GM10266 (cell line): ENCODE measurements at regions not wholly inside any gene's neighbourhood (a gene's known extent, or its start where the extent isn't known, plus 50 kb on each side); places are given as distances from the start of the nearest gene placed in this dataset.

Experiments
- DNase-seq: peaks from one replicate; pipeline ENCODE4 v3.0.0; 2012; ENCODE audit errors: extremely low spot score
- TF ChIP-seq, protein P1 (sequence below): IDR thresholded peaks from 2 replicates; pipeline ENCODE4 v1.5.1; 2012; ENCODE audit warnings: mild to moderate bottlenecking, low read depth; ENCODE audit not compliant: control insufficient read depth, insufficient read depth; ENCODE audit errors: missing control alignments

DNA sequence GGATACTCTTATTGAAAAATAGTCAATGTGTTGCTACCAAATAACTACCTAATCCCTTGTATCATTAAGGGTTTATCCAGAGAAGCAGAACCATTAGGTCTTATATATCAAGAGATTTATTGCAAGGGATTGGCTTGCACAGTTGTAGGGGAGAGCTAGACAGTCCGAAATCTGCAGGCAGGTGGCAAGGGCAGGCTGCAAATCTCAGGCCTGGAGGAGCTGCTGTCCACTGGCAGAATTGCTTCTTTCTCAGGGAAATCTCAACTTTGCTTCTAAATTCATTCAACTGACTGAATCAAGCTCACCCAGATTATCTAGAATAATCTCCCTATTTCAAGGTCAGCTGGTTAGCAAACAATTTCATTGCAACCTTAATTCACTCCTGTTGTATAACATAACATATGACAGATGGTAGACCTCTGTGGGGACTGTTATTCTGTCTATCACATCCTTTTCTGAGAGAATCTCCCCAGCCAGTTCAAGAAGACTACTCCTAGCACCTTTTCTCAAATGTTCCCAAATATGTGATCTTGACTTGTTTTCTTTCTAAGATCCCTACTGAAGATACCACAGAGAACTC lies 194.2 kb downstream of the NHLRC3 start:
- TF ChIP-seq, protein P1, sequence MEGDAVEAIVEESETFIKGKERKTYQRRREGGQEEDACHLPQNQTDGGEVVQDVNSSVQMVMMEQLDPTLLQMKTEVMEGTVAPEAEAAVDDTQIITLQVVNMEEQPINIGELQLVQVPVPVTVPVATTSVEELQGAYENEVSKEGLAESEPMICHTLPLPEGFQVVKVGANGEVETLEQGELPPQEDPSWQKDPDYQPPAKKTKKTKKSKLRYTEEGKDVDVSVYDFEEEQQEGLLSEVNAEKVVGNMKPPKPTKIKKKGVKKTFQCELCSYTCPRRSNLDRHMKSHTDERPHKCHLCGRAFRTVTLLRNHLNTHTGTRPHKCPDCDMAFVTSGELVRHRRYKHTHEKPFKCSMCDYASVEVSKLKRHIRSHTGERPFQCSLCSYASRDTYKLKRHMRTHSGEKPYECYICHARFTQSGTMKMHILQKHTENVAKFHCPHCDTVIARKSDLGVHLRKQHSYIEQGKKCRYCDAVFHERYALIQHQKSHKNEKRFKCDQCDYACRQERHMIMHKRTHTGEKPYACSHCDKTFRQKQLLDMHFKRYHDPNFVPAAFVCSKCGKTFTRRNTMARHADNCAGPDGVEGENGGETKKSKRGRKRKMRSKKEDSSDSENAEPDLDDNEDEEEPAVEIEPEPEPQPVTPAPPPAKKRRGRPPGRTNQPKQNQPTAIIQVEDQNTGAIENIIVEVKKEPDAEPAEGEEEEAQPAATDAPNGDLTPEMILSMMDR = no peak
- no peak for DNase-seq

GRCh38 chr13:39232999-39233398 lies 194.7 kb downstream of the NHLRC3 start:
- TF ChIP-seq, protein P1 = no peak
- no peak for DNase-seq

GRCh38 chr13:39233519-39233918 lies 195.3 kb downstream of the NHLRC3 start:
- DNase-seq = no peak
- TF ChIP-seq, protein P1 = no peak

DNA sequence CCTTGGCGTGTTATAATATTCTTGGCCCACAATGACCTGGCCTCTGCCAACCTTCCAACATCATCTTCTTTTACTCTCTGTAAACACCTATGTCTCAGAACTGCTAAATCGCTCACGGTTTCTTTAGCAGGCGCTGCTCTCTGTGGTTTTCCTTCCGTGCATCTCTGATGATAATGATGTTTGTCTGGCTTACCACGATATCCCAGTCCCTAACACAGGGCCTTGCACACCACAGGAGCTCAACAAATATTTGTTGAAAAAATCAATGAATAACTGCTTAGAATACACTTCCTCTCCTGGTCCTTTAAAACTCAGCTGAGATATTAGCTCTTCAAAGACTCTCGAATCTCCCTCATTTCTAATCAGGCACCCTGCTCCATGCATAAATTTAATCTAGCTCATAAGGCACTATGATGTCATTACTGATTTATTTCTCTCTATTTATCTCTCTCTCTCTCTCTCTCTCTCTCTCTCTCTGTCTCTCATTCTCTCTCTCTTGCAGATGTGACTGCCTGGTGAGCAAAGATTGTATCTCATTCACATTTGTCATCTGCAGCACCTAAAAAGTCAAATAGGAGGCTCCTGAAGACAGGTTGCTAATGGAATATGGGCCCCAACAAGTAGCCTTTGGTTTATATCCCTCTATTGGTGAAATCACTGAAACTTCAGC lies 206.4 kb downstream of the NHLRC3 start:
- TF ChIP-seq, protein P1 = no peak
- no peak for DNase-seq

- DNase-seq = no peak
- TF ChIP-seq, protein P1 = no peak
Observed at GRCh38 chr13:39245688-39246087, 207.4 kb downstream of the NHLRC3 start.

GRCh38 chr13:39249982-39250381 lies 211.7 kb downstream of the NHLRC3 start:
- TF ChIP-seq, protein P1 = no peak
- DNase-seq = no peak

DNA sequence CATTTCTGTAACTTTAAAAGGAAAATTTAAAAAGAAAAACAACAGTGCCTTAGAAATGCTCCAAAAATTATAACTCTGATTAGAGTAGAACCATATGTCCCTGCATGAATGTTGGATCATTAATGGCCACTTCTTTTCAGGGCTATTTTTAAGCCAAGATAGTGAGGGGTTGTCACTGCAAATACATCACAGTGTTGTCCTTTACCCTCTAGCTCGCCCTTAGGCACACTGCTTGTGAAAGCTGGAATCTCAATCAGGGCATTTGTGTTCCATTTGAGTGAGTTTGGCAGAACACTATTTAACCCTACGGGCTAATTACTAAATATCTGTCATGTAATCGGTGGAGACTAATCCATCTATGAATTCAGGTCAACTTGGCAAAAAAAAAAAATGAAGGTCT lies 212.2 kb downstream of the NHLRC3 start:
- TF ChIP-seq, protein P1 = no peak
- no peak for DNase-seq
